ENCODE measurements at regions not wholly inside any gene's neighbourhood (a gene's known extent, or its start where the extent isn't known, plus 50 kb on each side); places are given as distances from the start of the nearest gene placed in this dataset.

- DNase-seq (ENCODE audit: low read depth in 4 of 4, low spot score in 1 of 4) = no peak
Observed at GRCh38 chr1:29517251-29518086, 281.1 kb downstream of the PTPRU start.

DNA sequence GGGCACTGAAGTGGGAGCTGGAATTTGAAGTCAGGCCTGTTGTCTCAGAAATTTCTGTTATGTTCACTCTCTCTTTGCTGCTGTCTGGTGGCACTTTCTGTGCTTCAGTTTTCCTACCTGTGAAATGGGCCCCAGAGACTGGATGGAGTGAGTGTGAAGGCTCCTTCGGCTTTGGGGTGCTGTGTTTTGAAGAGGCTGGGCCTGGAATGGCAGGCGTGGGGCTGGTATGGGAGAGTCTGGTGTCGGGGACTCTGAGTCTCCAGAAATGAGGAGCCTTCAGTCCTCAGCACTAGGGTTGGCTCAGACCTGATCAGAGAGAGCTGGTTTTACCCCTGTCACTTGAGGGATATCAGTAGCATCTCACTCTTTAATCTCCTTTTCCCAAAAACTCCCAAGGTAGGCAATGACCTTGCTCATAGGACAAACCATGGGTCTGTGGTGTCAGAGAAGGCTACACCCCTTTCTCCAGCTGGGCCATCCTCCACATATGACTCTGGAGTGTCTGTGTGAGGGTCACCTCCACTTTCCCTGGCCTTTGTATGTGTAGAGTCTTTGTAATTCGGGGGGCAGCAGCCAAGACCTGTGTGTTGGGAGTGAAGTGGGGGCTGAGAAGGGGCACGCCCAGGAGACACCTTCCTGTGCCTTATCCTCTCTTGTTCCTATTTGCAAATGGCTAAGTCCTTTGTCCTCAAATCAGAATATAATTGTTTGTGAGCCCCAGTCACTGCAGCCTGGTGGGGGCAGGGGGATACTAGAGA is 279.9 kb downstream of the PTPRU start:
- DNase-seq (ENCODE audit: low read depth in 4 of 4, low spot score in 1 of 4) = no peak

GRCh38 chr1:29515170-29515955 is 279.0 kb downstream of the PTPRU start:
- no peak for DNase-seq (ENCODE audit: low read depth in 4 of 4, low spot score in 1 of 4)

DNA sequence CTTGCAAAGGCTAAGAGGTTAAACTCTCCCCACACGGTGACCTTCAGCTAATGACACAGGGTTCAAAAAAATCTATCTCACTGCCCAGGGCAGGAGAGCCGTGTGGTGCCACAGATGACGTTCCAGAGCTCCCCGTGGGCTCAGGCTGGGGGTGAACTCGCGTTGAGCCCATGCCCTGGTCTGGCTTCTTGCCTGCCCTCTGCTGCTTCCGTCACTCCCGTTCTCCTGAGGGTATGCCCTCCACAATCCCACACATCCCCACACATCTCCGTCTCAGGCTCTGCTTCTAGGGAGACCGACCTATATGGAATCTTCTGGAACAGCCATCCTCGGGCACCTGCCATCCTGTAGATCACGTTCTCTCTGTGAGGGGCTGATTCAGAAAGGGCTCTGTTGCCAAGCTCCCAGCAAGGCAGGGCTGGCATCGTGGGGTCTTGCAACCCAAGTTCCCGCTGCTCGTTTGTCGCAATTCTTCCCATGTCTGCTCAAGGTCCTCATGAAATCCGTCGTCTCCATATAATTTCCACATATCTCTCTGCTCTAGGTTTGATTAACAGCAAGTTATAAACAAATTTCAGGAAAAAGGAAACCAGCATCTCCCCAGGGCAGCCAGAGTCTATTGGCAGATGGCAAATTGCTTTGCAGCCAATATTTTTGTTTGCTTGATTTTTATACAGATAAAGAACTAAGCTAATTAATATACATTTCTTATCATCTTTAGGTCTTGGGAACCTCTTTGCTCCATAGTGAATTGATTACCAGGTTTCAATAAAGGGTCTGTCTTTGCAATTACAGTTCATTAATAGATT is 278.2 kb downstream of the PTPRU start:
- DNase-seq (ENCODE audit: low read depth in 4 of 4, low spot score in 1 of 4) = no peak

DNA sequence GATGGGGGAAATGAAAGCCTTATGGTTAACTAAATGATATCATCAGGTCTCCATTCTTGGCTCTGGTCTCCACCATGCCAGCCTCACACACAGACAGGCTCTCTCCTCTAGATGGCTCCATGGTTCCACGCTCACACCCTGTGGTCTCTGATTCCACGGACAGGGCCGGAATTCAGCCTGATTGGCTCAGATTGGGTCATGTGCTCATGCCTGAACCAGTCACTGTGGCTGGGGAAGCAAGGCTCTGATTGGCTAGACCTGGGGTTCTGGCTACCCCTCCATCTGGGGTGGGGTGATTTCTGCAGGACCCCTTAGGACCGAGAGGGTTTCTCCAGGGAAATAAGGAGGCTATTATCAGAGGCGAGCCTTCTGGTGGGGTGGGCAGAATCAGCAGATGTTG is 277.0 kb downstream of the PTPRU start:
- DNase-seq (ENCODE audit: low read depth in 4 of 4, low spot score in 1 of 4) = no peak

GRCh38 chr1:29511436-29511835 is 275.1 kb downstream of the PTPRU start:
- no peak for DNase-seq (ENCODE audit: low read depth in 4 of 4, low spot score in 1 of 4)

- no peak for DNase-seq (ENCODE audit: low read depth in 4 of 4, low spot score in 1 of 4)
Observed at GRCh38 chr1:29508458-29509107, 272.3 kb downstream of the PTPRU start.

DNA sequence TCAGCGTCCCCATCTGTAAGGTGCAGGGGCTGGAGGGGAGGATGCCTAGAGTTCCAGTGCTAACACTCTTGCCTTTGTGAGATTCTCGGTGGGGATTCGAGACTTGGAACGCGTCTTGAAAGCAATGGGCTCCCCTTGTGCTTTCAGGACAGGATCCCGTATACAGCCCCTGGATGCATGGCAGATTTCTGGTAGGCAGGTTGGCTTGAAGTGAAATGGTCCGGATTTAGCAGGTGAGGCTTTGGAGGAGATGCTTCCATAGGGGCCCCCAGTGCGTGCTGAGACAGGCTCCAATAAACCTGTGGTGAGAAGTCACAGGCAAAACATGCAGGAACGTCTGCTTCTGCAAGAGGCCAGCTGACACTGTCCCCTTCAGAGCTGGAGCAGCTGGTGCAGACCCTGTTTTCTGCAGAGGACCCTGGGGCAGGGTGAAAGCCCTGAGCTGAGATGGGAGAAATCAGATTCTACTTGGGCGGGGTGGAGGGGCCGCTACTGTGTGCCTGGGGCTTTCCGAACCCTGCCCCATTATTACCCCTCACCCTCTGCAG is 270.4 kb downstream of the PTPRU start:
- DNase-seq (ENCODE audit: low read depth in 4 of 4, low spot score in 1 of 4) = no peak

- no peak for DNase-seq (ENCODE audit: low read depth in 4 of 4, low spot score in 1 of 4)
Observed at GRCh38 chr1:29505532-29506220, 269.4 kb downstream of the PTPRU start.

- DNase-seq (ENCODE audit: low read depth in 4 of 4, low spot score in 1 of 4) = no peak
Observed at GRCh38 chr1:29504709-29505410, 268.5 kb downstream of the PTPRU start.

DNA sequence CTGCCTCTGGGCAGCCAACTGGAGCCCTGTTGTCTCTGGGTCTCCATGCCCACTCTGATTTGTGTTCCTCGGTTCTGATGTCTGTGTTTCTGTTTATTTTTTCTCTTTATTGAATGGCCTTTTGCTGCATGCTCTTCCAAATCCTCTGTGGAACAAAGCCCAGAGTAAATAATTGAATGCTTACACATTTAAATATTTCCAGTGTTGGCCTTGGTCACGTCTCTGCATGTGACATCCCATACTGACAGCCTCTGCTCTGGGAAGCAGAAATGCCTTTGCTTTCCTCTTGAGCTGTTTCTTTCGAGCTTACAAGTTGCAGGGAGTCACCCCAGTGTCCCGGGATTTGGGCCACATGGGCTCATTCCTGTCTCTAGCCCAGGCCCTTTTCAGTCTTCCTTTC is 267.9 kb downstream of the PTPRU start:
- DNase-seq (ENCODE audit: low read depth in 4 of 4, low spot score in 1 of 4) = no peak

DNA sequence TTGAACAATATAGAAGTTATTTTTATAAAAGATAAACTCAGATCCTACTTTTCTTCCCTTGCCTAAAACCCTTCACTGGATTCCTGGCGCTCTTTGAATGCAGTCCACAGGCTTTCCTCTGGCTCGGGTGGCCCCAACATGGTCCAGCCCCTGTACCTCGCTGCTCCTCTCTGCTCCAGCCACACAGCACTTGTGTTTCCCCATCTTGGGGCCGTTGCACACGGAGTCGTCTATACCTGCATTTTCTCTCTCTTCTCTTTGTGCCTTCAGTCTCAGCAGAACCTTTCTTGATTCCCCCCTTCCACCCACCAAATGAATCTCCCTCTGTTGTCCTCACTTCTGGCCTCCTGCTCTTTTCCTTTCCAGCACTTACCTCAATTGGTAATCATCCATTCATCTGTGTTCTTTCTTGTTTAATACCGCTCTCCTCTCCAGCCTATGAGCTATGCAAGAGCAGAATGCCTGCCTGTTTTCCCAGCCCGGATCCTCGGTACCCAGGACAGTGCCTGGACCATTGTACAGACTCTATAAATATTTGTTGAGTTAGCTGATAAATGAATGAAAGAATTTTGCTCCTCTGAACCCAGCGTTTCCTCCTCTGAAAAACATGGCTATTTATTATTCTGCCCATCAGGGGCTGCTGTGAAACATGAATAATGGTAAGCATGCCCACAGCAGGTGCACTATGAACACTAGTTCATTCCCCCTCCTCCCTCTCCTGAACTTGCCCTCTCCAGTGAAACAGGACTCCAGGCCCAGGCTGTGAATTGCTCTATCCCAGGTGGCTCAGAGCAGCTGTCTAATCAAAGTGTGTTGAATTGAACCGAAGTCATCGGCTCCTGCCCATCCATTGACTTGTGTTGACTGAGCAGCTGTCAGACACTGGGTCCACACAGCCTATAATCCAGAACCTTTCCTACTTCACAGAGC is 266.9 kb downstream of the PTPRU start:
- DNase-seq (ENCODE audit: low read depth in 4 of 4, low spot score in 1 of 4) = no peak

DNA sequence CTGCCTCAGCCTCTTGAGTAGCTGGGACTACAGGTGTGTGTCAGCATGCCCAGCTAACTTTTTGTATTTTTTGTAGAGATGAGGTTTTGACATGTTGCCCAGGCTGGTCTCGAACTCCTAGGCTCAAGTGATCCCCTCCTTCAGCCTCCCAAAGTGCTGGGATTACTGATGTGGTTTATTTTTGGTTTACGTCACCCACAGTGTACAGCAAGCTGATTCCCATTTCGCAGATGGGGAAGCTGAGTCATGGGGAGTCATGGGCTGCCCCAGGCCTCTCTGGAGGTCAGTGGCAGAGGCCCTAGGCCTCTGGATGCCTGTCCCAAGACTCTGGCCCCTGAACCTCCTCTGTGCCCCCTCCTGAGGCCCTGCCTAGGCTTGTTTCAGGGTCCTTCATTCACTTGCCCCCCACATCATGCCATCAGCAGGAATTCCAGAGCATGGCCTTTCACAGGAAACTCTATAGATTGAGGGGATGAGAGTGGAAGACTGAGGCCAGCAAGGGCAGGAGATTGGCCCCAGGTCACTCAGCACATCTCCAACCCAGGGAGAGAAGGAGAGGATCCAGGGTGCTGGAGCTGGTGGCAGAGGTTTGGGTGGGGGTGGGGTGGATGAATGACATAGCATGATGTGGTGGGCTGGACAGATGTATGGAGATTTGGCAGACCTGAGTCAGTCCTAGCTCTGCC is 266.0 kb downstream of the PTPRU start:
- DNase-seq (ENCODE audit: low read depth in 4 of 4, low spot score in 1 of 4) = no peak

GRCh38 chr1:29501227-29501976 is 265.1 kb downstream of the PTPRU start:
- DNase-seq (ENCODE audit: low read depth in 4 of 4, low spot score in 1 of 4) = no peak

- DNase-seq (ENCODE audit: low read depth in 4 of 4, low spot score in 1 of 4) = no peak
Observed at GRCh38 chr1:29500651-29501050, 264.3 kb downstream of the PTPRU start.

- no peak for DNase-seq (ENCODE audit: low read depth in 4 of 4, low spot score in 1 of 4)
Observed at GRCh38 chr1:29500041-29500440, 263.7 kb downstream of the PTPRU start.

All from stimulated activated CD4-positive, alpha-beta T cell treated with anti-CD3 and anti-CD28 coated beads, Interleukin-1b, Interleukin-23, amount 100 ng/mL, for 24 hours (primary cell).